Mesothelial cell of epicardium (in vitro differentiated cells): ENCODE measurements at regions not wholly inside any gene's neighbourhood (a gene's known extent, or its start where the extent isn't known, plus 50 kb on each side); places are given as distances from the start of the nearest gene placed in this dataset.

Source experiments
- DNase-seq, 2 experiments: peaks; one replicate each; pipeline ENCODE4 v3.0.0; 2021; ENCODE audit warnings: low spot score in 2 of 2; ENCODE audit not compliant: unreplicated experiment in 2 of 2
- H3K27ac Mint-ChIP-seq: 2 replicates; pipeline ENCODE4 v1.8.0; 2021; ENCODE audit warnings: mixed read lengths
- H3K27me3 Mint-ChIP-seq: 2 replicates; pipeline ENCODE4 v1.8.0; 2021; ENCODE audit warnings: low read depth, mixed read lengths
- H3K36me3 Mint-ChIP-seq: 2 replicates; pipeline ENCODE4 v1.8.0; 2021; ENCODE audit warnings: mixed read lengths
- H3K4me1 Mint-ChIP-seq: 2 replicates; pipeline ENCODE4 v1.8.0; 2021; ENCODE audit warnings: mixed read lengths
- H3K4me3 Mint-ChIP-seq: 2 replicates; pipeline ENCODE4 v1.8.0; 2021; ENCODE audit warnings: mild to moderate bottlenecking, moderate library complexity, mixed read lengths
- H3K9me3 Mint-ChIP-seq: 2 replicates; pipeline ENCODE4 v1.8.0; 2021; ENCODE audit warnings: mixed read lengths
- TF ChIP-seq, protein P1 (sequence below): fragments of 200-600 bp; sonication (generic); IDR thresholded peaks from one replicate; pipeline ENCODE4 v1.5.0; 2021; ENCODE audit warnings: antibody characterized with exemption; ENCODE audit not compliant: unreplicated experiment

DNA sequence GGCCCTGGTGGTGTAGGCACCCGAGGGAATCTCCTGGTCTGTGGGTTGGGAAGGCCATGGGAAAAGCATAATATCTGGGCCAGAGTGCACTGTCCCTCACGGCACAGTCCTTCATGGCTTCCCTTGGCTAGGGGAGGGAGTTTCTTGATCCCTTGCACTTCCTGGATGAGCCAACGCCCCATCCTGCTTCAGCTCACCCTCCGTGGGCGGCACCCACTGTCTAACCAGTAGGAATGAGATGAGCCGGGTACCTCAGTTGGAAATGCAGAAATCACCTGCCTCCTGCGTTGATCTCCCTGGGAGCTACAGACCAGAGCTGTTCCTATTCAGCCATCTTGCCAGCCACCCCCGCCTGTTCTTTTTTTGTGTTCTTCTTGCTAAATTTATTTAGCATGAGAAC, 134.4 kb downstream of the LEPR start:
- Mint-ChIP-seq H3K27me3 (no peaks in the 10 kb centered on the region), H3K27ac (no peak overlapping the region), H3K4me3 (no peak overlapping the region), H3K9me3 (peaks cover 34% of the 10 kb centered on the region), H3K4me1 (peaks cover 2% of the 10 kb centered on the region), H3K36me3 (peaks cover 18% of the 10 kb centered on the region)
- DNase-seq, result no peak
- TF ChIP-seq, protein P1, sequence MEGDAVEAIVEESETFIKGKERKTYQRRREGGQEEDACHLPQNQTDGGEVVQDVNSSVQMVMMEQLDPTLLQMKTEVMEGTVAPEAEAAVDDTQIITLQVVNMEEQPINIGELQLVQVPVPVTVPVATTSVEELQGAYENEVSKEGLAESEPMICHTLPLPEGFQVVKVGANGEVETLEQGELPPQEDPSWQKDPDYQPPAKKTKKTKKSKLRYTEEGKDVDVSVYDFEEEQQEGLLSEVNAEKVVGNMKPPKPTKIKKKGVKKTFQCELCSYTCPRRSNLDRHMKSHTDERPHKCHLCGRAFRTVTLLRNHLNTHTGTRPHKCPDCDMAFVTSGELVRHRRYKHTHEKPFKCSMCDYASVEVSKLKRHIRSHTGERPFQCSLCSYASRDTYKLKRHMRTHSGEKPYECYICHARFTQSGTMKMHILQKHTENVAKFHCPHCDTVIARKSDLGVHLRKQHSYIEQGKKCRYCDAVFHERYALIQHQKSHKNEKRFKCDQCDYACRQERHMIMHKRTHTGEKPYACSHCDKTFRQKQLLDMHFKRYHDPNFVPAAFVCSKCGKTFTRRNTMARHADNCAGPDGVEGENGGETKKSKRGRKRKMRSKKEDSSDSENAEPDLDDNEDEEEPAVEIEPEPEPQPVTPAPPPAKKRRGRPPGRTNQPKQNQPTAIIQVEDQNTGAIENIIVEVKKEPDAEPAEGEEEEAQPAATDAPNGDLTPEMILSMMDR, result no peak

DNA sequence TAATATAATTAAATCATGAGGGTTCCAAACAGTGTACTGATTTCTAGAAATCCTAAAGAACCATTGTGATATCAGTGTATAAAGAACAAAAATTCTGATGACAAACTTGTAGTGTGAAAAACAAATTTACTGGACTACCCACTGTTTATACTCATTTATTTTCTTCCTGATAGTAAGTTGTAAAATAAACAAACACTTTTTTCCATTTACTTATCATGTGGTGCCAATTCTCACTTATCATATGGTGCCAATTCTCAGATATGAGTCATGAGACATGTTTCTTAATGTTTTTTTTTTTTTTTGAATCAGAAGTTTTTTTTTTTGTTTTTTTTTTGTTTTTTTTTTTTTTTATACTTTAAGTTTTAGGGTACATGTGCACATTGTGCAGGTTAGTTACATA, 137.7 kb downstream of the LEPR start:
- H3K4me3 Mint-ChIP-seq, result no peak overlapping the region
- TF ChIP-seq, protein P1, result no peak
- H3K36me3 Mint-ChIP-seq, result no peaks in the 10 kb centered on the region
- no peaks in the 10 kb centered on the region for H3K27me3 Mint-ChIP-seq
- H3K4me1 Mint-ChIP-seq, result no peaks in the 10 kb centered on the region
- peaks cover 11% of the 10 kb centered on the region for H3K9me3 Mint-ChIP-seq
- H3K27ac Mint-ChIP-seq, result no peak overlapping the region
- no peak for DNase-seq

DNA sequence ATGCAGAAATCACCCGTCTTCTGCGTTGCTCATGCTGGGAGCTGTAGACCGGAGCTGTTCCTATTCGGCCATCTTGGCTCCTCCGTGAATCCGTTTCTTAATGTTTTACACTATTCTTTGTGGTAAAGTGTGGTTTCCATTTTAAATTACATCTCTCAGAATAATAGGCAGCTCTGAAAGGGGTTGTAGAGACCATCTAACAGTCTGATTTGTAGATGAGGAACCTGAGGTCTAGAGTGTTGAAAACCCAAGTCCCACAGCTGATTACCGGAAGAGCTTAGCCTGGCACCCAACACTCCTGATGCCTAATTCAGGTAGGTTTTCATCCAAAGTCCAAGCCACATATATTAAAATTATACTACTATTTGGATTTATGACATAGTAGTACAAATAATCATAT, 144.0 kb downstream of the LEPR start:
- no peaks in the 10 kb centered on the region for H3K4me1 Mint-ChIP-seq
- H3K36me3 Mint-ChIP-seq, result peaks cover 4% of the 10 kb centered on the region
- no peaks in the 10 kb centered on the region for H3K27me3 Mint-ChIP-seq
- TF ChIP-seq, protein P1, result no peak
- peaks cover 12% of the 10 kb centered on the region for H3K9me3 Mint-ChIP-seq
- peak overlapping the region; percentile 76 for H3K27ac Mint-ChIP-seq
- H3K4me3 Mint-ChIP-seq, result peak overlapping the region; percentile 67
- DNase-seq, result no peak

DNA sequence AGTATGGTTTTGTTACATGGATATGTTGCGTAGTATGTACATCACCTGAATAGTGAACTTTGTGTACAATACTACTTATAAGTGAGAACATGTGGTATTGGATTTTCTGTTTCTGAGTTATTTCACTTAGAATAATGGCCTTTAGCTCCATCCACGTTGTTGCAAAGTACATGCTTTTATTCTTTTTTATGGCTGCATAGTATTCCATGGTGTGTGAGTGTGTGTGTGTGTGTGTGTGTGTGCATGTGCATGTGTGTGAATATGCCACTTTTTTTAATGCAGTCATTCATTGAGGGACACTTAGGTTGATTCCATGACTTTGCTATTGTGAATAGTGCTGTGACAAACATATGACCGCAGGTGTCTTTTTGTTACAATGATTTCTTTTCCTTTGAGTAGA, 147.8 kb downstream of the LEPR start:
- H3K4me1 Mint-ChIP-seq, result no peaks in the 10 kb centered on the region
- TF ChIP-seq, protein P1, result no peak
- H3K27me3 Mint-ChIP-seq, result no peaks in the 10 kb centered on the region
- no peak overlapping the region for H3K4me3 Mint-ChIP-seq
- no peak overlapping the region for H3K27ac Mint-ChIP-seq
- DNase-seq, result no peak
- H3K36me3 Mint-ChIP-seq, result peaks cover 4% of the 10 kb centered on the region
- peaks cover 12% of the 10 kb centered on the region for H3K9me3 Mint-ChIP-seq

DNA sequence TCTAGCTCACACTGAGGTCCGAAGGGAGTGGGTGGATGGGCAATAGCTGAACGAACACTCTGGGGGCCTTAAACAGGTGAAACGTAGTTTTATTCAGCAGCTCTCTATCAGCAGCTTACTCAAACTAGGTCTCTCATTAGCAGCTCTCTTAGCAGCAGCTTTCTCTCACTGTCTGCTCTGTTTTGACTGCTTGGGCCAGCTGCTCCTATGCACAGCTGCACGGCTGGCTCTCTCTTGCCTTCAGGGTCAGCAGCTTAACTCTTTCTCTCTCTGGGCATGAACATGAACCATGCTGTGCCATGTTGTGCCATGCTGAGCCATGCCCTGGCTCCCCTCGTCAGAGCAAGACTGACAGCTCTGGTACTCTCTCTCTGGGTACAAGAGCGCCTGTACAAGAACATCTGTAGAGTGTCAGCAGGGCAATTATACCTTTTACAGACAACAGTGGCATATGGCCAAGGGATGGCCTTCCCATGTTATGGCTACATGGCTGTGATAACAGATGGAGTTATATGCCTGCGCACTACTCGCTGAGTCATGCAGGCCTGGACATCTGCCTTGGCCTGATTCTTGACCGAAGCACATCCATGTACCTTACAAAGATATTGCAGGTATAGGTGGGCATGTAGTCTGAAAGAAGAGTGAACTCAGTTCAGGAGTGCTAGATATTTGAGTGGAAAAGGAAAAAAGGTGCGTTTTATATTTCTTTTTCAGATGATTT, 152.4 kb downstream of the LEPR start:
- TF ChIP-seq, protein P1, result no peak
- no peak for DNase-seq
- H3K27me3 Mint-ChIP-seq, result no peaks in the 10 kb centered on the region
- no peak overlapping the region for H3K4me3 Mint-ChIP-seq
- H3K9me3 Mint-ChIP-seq, result peaks cover 9% of the 10 kb centered on the region
- no peak overlapping the region for H3K27ac Mint-ChIP-seq
- no peaks in the 10 kb centered on the region for H3K36me3 Mint-ChIP-seq
- no peaks in the 10 kb centered on the region for H3K4me1 Mint-ChIP-seq
